ENCODE measurements at regions not wholly inside any gene's neighbourhood (a gene's known extent, or its start where the extent isn't known, plus 50 kb on each side); places are given as distances from the start of the nearest gene placed in this dataset.
A peak's percentile ranks its signal among the peaks of the same experiment; 100 is the strongest.

- no peak for TF ChIP-seq CTCF (IDR thresholded peaks at IDR 0.05; ENCODE audit: control insufficient read depth, insufficient read depth, low read depth, low read length, missing control alignments)
- DNase-seq (ENCODE audit: low read depth), result no peak
Observed at GRCh38 chr12:115140981-115141655, 457.1 kb upstream of the TBX3 start.

GRCh38 chr12:115137812-115138521 is 454.0 kb upstream of the TBX3 start:
- H3K4me3 ChIP-seq (ENCODE audit: control insufficient read depth, low read depth, low read length), result no peak overlapping the region
- TF ChIP-seq CTCF (IDR thresholded peaks at IDR 0.05; ENCODE audit: control insufficient read depth, insufficient read depth, low read depth, low read length, missing control alignments), result no peak
- no peak for DNase-seq (ENCODE audit: low read depth)

More at GRCh38 chr12:115140981-115141655, 457.1 kb upstream of the TBX3 start:
- H3K4me3 ChIP-seq (ENCODE audit: control insufficient read depth, low read depth, low read length), result no peak overlapping the region

GRCh38 chr12:115135800-115136211 is 451.8 kb upstream of the TBX3 start:
- no peak for TF ChIP-seq CTCF (IDR thresholded peaks at IDR 0.05; ENCODE audit: control insufficient read depth, insufficient read depth, low read depth, low read length, missing control alignments)
- DNase-seq (ENCODE audit: low read depth), result no peak
- no peak overlapping the region for H3K4me3 ChIP-seq (ENCODE audit: control insufficient read depth, low read depth, low read length)

- DNase-seq (ENCODE audit: low read depth), result no peak
- no peak overlapping the region for H3K4me3 ChIP-seq (ENCODE audit: control insufficient read depth, low read depth, low read length)
- no peak for TF ChIP-seq CTCF (IDR thresholded peaks at IDR 0.05; ENCODE audit: control insufficient read depth, insufficient read depth, low read depth, low read length, missing control alignments)
Observed at GRCh38 chr12:115134298-115134697, 450.3 kb upstream of the TBX3 start.

GRCh38 chr12:115132905-115133304 is 448.9 kb upstream of the TBX3 start:
- no peak overlapping the region for H3K4me3 ChIP-seq (ENCODE audit: control insufficient read depth, low read depth, low read length)
- no peak for TF ChIP-seq CTCF (IDR thresholded peaks at IDR 0.05; ENCODE audit: control insufficient read depth, insufficient read depth, low read depth, low read length, missing control alignments)
- no peak for DNase-seq (ENCODE audit: low read depth)

GRCh38 chr12:115132145-115132544 is 448.2 kb upstream of the TBX3 start:
- peak; percentile 65 for DNase-seq (ENCODE audit: low read depth)
- no peak for TF ChIP-seq CTCF (IDR thresholded peaks at IDR 0.05; ENCODE audit: control insufficient read depth, insufficient read depth, low read depth, low read length, missing control alignments)
- H3K4me3 ChIP-seq (ENCODE audit: control insufficient read depth, low read depth, low read length), result no peak overlapping the region
